Mammary epithelial cell (primary cell): ENCODE measurements at regions not wholly inside any gene's neighbourhood (a gene's known extent, or its start where the extent isn't known, plus 50 kb on each side); places are given as distances from the start of the nearest gene placed in this dataset.

Source experiments
- CTCF ChIP-seq, 2 donors: IDR thresholded peaks in 1 of 2; conservative IDR thresholded peaks in 1 of 2; 2 replicates each; pipeline ENCODE4 v1.5.1; 2011 to 2012; ENCODE audit warnings: inconsistent platforms in 2 of 2, low read length in 2 of 2, mild to moderate bottlenecking in 2 of 2, control low read depth in 1 of 2, low read depth in 1 of 2; ENCODE audit not compliant: insufficient read depth in 1 of 2; ENCODE audit errors: extremely low read depth in 1 of 2
- EZH2 ChIP-seq: IDR thresholded peaks from 2 replicates; pipeline ENCODE4 v1.6.1; 2012; ENCODE audit warnings: low read length, inconsistent platforms, borderline replicate concordance

- TF ChIP-seq CTCF (conservative IDR thresholded peaks at IDR 0.05 in 1 of 2, IDR thresholded peaks at IDR 0.05 in 1 of 2; ENCODE audit: extremely low read depth in 1 of 2, insufficient read depth in 1 of 2, low read depth in 1 of 2, low read length in 2 of 2) = no peak
- TF ChIP-seq EZH2 = no peak
Observed at GRCh38 chr2:139968588-139968987, 1188.4 kb upstream of the NXPH2 start.
